WERI-Rb-1 (cell line): ENCODE measurements at regions not wholly inside any gene's neighbourhood (a gene's known extent, or its start where the extent isn't known, plus 50 kb on each side); places are given as distances from the start of the nearest gene placed in this dataset.

ENCODE experiments used
- DNase-seq: peaks from one replicate; pipeline ENCODE4 v3.0.0-alpha.2; 2020
- H3K27ac ChIP-seq: fragments of 250-450 bp; sonication (Bioruptor Pico); 2 replicates; pipeline ENCODE4 v1.5.1; 2020; ENCODE audit warnings: mild to moderate bottlenecking, moderate library complexity
- H3K27me3 ChIP-seq: fragments of 250-450 bp; sonication (Bioruptor Pico); 2 replicates; pipeline ENCODE4 v1.5.1; 2021; ENCODE audit warnings: mild to moderate bottlenecking, low read depth, moderate library complexity; ENCODE audit not compliant: insufficient read depth, severe bottlenecking
- H3K36me3 ChIP-seq: fragments of 250-450 bp; sonication (Bioruptor Pico); 2 replicates; pipeline ENCODE4 v1.5.1; 2020; ENCODE audit warnings: mild to moderate bottlenecking, moderate library complexity
- H3K4me3 ChIP-seq: 2 replicates; pipeline ENCODE4 v1.5.1; 2011; ENCODE audit warnings: low read depth, mild to moderate bottlenecking, control low read depth, low read length
- H3K9me3 ChIP-seq: fragments of 250-450 bp; sonication (Bioruptor Pico); 2 replicates; pipeline ENCODE4 v1.5.1; 2021; ENCODE audit warnings: mild to moderate bottlenecking, moderate library complexity; ENCODE audit not compliant: severe bottlenecking
- CTCF ChIP-seq: IDR thresholded peaks from 2 replicates; pipeline ENCODE4 v1.5.1; 2011; ENCODE audit warnings: low read depth, mild to moderate bottlenecking, control low read depth, inconsistent platforms, low read length

GRCh38 chr6:101015541-101015940 is 134.4 kb upstream of the ASCC3 start:
- H3K4me3 ChIP-seq: no peak overlapping the region
- no peak for DNase-seq
- H3K36me3 ChIP-seq: no peaks in the 10 kb centered on the region
- peak overlapping the region; percentile 7; the same call in 1 of the 2 replicates for H3K27ac ChIP-seq
- no peaks in the 10 kb centered on the region for H3K9me3 ChIP-seq
- TF ChIP-seq CTCF: no peak
- H3K27me3 ChIP-seq: no peaks in the 10 kb centered on the region

GRCh38 chr6:101016163-101016562 is 135.0 kb upstream of the ASCC3 start:
- DNase-seq: no peak
- no peak for TF ChIP-seq CTCF
- no peak overlapping the region for H3K4me3 ChIP-seq

GRCh38 chr6:101018157-101018556 is 137.0 kb upstream of the ASCC3 start:
- no peak overlapping the region for H3K27ac ChIP-seq
- H3K27me3 ChIP-seq: no peaks in the 10 kb centered on the region
- TF ChIP-seq CTCF: no peak
- no peak overlapping the region for H3K4me3 ChIP-seq
- no peak for DNase-seq
- no peaks in the 10 kb centered on the region for H3K9me3 ChIP-seq
- no peaks in the 10 kb centered on the region for H3K36me3 ChIP-seq

More at GRCh38 chr6:101016163-101016562, 135.0 kb upstream of the ASCC3 start:
- H3K9me3 ChIP-seq: no peaks in the 10 kb centered on the region
- H3K27ac ChIP-seq: peak overlapping the region; percentile 7; the same call in 1 of the 2 replicates
- H3K36me3 ChIP-seq: no peaks in the 10 kb centered on the region
- no peaks in the 10 kb centered on the region for H3K27me3 ChIP-seq

DNA sequence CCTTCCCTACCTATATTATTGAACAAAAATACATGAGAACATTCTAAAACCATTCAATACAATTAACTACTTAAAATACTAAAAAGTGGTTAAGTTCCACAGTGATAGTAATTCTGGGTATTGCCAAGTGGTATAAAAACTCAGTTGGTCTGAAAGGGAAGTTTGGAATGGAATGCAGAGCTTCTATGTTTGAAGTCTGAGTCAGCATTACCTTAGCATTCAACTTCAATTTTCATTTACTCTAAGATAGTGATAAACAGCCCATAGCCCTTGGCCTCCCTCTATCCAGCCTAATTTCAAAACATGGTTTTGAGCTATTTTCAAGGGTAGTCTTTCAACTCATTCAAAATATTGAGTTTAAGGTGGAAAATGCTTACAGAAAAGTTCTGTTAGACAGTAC is 140.4 kb upstream of the ASCC3 start:
- no peak overlapping the region for H3K27ac ChIP-seq
- H3K27me3 ChIP-seq: no peaks in the 10 kb centered on the region
- peaks cover 3% of the 10 kb centered on the region for H3K9me3 ChIP-seq
- DNase-seq: no peak
- no peak overlapping the region for H3K4me3 ChIP-seq
- TF ChIP-seq CTCF: no peak
- H3K36me3 ChIP-seq: no peaks in the 10 kb centered on the region

- H3K27me3 ChIP-seq: no peaks in the 10 kb centered on the region
- H3K9me3 ChIP-seq: no peaks in the 10 kb centered on the region
- H3K27ac ChIP-seq: no peak overlapping the region
- DNase-seq: no peak
- H3K36me3 ChIP-seq: no peaks in the 10 kb centered on the region
- no peak overlapping the region for H3K4me3 ChIP-seq
- no peak for TF ChIP-seq CTCF
These were observed 161.8 kb upstream of the ASCC3 start for GRCh38 chr6:101042966-101043365.

- no peak overlapping the region for H3K27ac ChIP-seq
- no peaks in the 10 kb centered on the region for H3K27me3 ChIP-seq
- DNase-seq: peak; percentile 59
- H3K9me3 ChIP-seq: peaks cover 2% of the 10 kb centered on the region
- H3K36me3 ChIP-seq: no peaks in the 10 kb centered on the region
- no peak overlapping the region for H3K4me3 ChIP-seq
- TF ChIP-seq CTCF: no peak
These were observed 177.2 kb upstream of the ASCC3 start for GRCh38 chr6:101058296-101058695.
